ENCODE measurements at regions not wholly inside any gene's neighbourhood (a gene's known extent, or its start where the extent isn't known, plus 50 kb on each side); places are given as distances from the start of the nearest gene placed in this dataset.

- no peak for DNase-seq (ENCODE audit: low read depth in 2 of 2)
Measured at GRCh38 chr3:68467465-68467864, 464.9 kb downstream of the TAFA4 start.

DNA sequence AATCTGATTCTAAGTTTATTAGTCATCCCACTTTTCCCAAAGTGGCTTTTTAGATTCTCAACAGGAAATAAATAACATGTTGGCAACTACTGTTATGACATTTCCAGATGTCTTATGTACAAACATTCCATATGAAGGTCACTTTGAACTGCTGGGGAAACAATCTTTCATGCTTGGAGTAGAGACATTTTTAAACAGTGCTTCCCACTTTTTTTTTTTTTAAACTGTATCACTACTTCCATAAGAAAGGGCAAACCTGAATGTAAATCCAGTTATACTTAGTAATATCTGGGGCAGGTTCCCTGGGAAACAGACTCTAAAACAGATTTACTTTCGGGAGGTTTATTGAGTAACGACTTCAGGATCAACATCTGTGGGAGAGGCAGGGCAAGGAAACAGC is 473.8 kb downstream of the TAFA4 start:
- DNase-seq (ENCODE audit: low read depth in 2 of 2) = no peak

- no peak for DNase-seq (ENCODE audit: low read depth in 2 of 2)
Measured at GRCh38 chr3:68448510-68449383, 483.6 kb downstream of the TAFA4 start.

DNA sequence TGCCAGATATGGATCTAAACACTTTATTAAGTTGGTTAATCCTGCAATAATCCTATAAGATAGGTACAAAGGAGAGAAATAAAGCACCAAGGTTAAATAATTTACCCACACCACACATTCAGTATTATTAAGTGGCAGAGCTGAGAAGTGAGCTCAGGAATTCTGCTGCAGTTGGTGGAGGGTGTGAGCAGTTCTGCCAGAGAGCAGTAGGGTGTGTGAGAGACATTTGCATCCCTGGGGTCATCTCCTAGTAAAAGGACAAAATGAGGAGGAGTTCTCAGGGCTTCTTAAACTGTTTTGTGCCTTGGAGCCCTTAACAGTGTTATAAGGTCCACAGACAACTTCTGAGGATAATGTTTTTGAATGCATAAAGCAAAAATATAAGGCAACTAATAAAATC is 484.5 kb downstream of the TAFA4 start:
- no peak for DNase-seq (ENCODE audit: low read depth in 2 of 2)

DNA sequence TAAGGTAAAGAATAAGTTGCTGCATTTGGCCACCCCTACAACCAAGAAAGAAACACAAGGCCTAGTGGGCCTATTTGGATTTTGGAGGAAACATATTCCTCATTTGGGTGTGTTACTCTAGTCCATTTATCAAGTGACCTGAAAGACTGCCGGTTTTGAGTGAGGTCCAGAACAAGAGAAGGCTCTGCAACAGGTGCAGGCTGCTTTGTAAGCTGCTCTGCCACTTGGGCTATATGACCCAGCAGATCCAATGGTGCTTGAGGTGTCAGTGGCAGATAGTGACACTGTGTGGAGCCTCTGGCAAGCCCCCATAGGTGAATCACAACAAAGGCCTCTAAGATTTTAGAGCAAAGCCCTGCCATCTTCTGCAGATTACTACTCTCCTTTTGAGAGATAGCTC is 491.3 kb downstream of the TAFA4 start:
- DNase-seq (ENCODE audit: low read depth in 2 of 2) = no peak

DNA sequence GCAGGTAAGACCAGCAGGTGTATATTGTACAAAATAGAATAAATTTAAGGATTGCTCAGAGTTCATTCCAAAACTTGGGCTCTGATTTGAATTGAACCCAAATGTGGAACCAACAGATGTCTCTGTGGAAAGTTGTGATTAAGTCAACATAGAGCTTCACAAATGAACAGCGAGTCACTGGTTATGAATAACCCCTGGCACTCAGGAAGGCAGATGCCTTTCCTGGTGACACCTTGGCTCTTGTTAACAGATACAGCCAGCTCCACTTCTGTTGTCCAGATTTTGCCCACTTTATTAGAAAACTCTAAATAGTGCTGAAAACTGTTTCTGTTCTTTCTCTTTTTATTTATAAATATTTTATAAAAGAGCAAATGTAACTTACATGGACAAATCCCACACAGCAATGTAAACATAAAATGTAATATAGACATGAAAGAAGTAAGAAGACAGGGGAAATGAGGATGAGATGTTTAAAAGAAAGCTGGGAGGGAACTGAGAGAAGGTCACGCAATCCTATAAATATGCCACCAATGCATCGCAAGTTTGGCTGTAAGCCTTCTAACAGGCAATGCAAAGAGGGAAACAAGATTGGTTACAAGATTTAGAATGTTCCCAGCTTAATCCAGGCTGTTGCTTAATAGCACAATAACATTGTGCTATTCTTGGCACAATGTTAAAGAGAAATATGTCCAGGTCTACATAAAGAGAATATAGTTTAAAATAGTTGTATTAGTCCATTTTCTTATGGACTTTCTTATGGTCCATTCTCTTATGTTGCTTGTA is 495.5 kb downstream of the TAFA4 start:
- no peak for DNase-seq (ENCODE audit: low read depth in 2 of 2)

DNA sequence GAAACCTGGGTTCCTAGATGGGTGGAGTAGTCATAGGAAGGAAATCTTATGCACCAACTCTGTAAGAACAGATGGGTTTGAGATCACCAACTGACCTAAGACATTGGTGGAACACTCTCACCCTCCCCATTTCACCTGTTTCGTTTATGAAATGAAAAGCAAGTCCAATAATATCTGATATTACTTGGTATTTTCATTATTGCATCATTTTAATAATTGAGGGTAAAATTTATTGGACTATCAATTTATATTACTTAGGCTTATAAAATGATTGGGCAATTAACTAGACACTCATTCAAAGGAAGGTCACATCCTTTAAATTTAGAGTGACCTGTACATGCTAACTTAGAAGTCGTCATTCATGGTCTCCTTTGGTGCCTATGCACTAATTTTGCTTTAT is 503.9 kb downstream of the TAFA4 start:
- DNase-seq (ENCODE audit: low read depth in 2 of 2) = no peak

- no peak for DNase-seq (ENCODE audit: low read depth in 2 of 2)
Measured at GRCh38 chr3:68424796-68425460, 507.4 kb downstream of the TAFA4 start.

- no peak for DNase-seq (ENCODE audit: low read depth in 2 of 2)
Measured at GRCh38 chr3:68408626-68409025, 523.7 kb downstream of the TAFA4 start.

DNA sequence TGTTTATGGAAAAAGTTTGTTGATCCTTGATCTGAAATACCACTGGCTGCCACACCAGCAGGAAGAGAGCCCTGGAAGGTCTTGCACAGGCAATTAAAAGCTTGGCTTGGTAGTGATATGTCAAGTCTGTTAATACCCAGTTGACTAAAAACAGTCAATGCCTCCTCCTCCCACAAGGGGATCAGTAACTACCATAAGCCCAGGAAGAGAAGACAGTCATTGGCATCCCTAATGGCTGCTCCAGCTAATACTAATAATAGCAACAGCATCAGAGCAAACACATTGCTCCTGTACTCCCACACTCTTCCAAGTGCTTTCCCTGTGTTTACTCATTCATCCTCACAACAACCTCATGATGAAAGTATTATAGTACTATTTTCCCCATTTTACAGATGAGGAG is 528.6 kb downstream of the TAFA4 start:
- DNase-seq (ENCODE audit: low read depth in 2 of 2) = no peak

DNA sequence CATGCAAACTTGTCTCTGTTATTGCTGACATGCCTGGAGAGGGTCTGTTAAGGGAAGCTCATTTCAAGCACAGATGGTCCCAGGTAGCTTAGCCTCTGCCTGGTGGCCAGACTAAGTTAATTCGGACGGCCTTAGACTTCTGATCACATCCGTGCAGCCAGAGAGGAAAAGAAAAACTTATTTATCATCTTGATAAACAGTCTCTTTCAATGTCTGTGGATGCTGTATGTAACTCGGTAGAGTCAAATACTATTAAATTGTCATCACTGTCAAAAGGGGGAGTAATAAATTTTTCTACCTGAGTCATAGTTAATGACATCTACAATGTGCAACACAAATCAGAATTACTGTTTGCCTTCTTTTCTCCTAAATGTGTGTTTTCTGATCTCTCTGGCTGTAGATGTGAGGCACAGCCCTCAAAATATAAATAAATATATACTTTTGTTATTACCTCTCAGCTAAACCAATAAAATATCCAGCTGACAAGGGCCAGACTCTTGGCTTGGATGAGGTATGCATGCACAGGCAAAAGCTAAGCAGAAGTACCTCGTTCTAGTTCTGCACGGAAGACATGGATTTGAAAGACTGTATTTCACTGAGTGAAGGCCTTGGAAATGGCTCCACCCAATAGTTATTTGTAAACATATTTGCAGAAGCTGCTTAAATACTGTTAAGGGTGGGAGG is 530.0 kb downstream of the TAFA4 start:
- no peak for DNase-seq (ENCODE audit: low read depth in 2 of 2)

DNA sequence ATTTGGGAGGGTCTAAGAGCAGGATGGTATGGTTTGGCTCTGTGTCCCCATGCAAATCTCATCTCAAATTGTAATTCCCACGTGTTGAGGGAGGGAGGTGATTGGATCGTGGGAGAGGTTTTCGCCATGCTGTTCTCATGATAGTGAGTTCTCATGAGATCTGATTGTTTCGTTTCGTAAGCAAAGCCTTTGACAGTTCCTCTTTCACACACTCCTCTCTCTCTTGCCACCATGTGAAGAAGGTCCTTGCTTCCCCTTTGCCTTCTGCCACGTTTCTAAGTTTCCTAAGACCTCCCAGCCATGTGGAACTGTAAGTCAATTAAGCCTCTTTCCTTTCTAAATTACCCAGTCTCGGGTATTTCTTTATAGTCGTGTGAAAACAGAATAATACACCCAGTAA is 553.7 kb downstream of the TAFA4 start:
- no peak for DNase-seq (ENCODE audit: low read depth in 2 of 2)

GRCh38 chr3:68373727-68374126 is 558.6 kb downstream of the TAFA4 start:
- DNase-seq (ENCODE audit: low read depth in 2 of 2) = no peak

DNA sequence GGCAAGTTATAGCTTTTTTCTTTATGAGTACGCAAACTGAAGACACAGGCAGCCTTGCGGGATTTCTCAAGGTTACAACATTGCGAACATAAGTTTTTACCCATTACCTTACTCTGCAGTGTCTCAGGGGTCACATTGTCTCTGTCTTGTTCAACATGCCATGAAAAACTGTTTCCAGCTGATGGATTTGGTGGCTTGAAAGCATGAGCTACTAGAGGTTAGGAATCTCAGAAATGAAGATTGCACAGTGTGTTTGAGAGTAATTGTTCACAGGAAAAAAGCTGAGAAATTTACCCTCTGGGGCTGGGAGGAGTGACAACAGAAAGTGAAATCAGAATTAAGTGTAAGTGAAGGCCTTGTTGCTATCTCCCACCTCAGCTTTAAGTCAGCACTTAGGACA is 568.6 kb downstream of the TAFA4 start:
- DNase-seq (ENCODE audit: low read depth in 2 of 2) = no peak

DNA sequence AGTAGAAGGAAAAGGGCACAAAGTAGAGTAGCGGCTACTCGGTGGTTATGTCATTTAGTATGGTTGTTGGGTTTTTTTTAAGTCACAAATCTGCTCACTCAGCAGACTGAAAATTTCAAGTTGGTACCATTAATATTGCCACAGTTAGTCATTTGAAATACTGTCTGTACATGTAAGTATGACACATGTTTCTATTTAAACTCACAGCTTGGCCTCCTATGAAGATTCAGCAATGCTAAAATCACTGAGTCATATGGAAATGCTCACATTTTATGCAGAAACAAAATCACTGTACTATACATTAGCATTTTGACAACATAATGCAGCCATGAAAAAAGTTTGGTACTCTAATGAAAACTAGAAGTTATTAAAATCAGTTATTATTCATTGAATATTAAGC is 571.9 kb downstream of the TAFA4 start:
- DNase-seq (ENCODE audit: low read depth in 2 of 2) = no peak

DNA sequence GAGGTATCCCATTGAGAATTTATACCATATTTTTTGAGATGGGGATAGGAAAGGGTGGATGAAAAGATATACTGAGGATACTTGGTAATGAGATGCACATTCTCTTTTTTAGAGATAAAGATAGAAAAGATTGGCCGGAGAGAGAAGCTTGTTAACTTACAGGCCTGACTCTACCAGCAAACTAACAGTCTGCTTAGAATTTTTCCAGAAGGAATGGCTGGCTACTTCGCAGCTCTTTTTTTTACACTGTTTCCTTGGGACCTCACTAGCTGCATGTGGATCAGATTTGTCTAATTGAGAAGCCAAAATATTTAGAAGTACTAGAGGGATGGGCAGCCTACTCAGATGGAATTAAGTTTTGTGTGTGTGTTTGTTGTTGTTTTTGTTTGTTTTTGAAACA is 586.6 kb downstream of the TAFA4 start:
- DNase-seq (ENCODE audit: low read depth in 2 of 2) = no peak

GRCh38 chr3:68342426-68342825 is 589.9 kb downstream of the TAFA4 start:
- no peak for DNase-seq (ENCODE audit: low read depth in 2 of 2)

DNA sequence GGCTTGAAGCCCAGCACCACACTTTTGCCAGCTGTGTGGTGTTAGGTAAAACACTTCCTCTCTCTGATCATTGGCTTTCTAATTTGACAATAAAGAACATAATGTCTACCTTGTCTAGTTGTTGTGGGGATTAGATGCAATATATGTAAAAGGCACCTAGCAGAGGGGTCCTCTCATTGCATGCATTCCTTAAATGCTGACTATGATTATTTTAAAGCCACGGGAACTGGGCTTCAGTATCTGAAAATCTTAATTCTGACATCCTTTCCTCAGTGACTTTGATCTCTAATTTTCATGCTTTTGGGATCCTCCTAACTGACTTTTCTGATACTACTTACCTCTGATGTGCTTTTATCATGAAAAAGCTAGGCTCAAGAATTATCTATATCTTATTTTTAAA is 596.3 kb downstream of the TAFA4 start:
- DNase-seq (ENCODE audit: low read depth in 2 of 2) = no peak

- no peak for DNase-seq (ENCODE audit: low read depth in 2 of 2)
Measured at GRCh38 chr3:68334367-68334986, 597.9 kb downstream of the TAFA4 start.

DNA sequence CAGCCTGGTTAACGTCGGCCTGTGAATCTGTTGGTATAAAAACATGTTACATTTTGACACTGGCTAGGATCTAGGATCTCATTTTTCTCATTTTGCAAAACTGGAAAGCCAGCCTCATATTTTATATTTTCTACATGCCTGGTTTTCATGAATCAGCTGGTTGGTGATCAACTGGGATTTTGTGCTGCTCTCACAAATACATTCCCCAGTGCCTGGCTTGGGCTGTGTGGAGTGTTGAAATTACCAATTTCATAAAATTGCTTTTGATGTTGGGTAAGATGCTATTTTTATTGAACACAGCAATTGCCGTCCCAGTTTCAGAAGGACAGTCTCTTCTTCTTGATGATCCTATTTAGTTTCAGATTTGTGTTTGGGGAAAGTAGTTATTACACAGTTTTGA is 604.3 kb downstream of the TAFA4 start:
- no peak for DNase-seq (ENCODE audit: low read depth in 2 of 2)

DNA sequence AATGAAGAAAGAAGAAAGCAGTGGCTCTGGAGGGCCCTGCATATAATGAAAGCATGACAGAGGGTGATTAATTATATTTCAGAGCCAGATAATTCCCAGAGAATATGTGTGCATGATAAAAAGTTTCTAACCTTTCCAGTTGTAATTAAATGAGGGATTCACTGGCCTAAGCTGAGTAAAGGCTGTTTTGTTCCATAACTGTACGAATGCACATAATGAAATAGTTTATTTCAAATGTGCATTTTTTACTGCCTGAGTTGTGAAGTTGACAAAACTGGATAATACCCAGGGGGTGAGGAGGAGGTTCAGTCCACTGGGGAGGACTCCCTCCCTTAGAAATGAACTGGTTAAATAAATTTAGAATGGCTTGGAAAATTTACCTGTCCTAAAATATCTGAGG is 616.4 kb downstream of the TAFA4 start:
- no peak for DNase-seq (ENCODE audit: low read depth in 2 of 2)

Measured in lung microvascular endothelial cell (primary cell).